Astrocyte (in vitro differentiated cells and primary cell): ENCODE measurements at regions not wholly inside any gene's neighbourhood (a gene's known extent, or its start where the extent isn't known, plus 50 kb on each side); places are given as distances from the start of the nearest gene placed in this dataset.

ENCODE experiments used
- DNase-seq: peaks from one replicate; pipeline ENCODE4 v3.0.0-alpha.2; 2010; ENCODE audit warnings: low read depth
- FAIRE-seq: peaks from 2 replicates; lab custom pipeline; 2011; peaks lifted over from hg19 to GRCh38; lab: Jason Lieb, UNC
- H2AFZ ChIP-seq: 2 replicates; pipeline ENCODE4 v1.6.0; 2012; ENCODE audit warnings: low read depth, low read length, inconsistent platforms
- H3K27ac ChIP-seq: 2 replicates; pipeline ENCODE4 v1.5.1; 2011; ENCODE audit warnings: low read depth, low read length, inconsistent platforms
- H3K27me3 ChIP-seq: 2 replicates; pipeline ENCODE4 v1.6.0; 2011; ENCODE audit warnings: low read length, inconsistent platforms; ENCODE audit not compliant: insufficient read depth
- H3K36me3 ChIP-seq: 2 replicates; pipeline ENCODE4 v1.5.1; 2011; ENCODE audit warnings: low read length, inconsistent platforms; ENCODE audit not compliant: insufficient read depth
- H3K4me1 ChIP-seq: 2 replicates; pipeline ENCODE4 v1.5.1; 2011; ENCODE audit warnings: low read length, inconsistent platforms; ENCODE audit not compliant: insufficient read depth
- H3K4me2 ChIP-seq: 2 replicates; pipeline ENCODE4 v1.6.0; 2012; ENCODE audit warnings: low read length, inconsistent platforms
- H3K4me3 ChIP-seq: 2 replicates; pipeline ENCODE4 v1.5.1; 2011; ENCODE audit warnings: low read depth, mild to moderate bottlenecking, low read length, inconsistent platforms; ENCODE audit not compliant: insufficient read depth
- H3K79me2 ChIP-seq: 2 replicates; pipeline ENCODE4 v1.6.0; 2012; ENCODE audit warnings: mild to moderate bottlenecking, low read length, inconsistent platforms; ENCODE audit not compliant: insufficient read depth
- H3K9ac ChIP-seq: 2 replicates; pipeline ENCODE4 v1.6.0; 2012; ENCODE audit warnings: mild to moderate bottlenecking, low read length, inconsistent platforms
- H3K9me3 ChIP-seq: 2 replicates; pipeline ENCODE4 v1.5.1; 2012; ENCODE audit warnings: low read depth, mild to moderate bottlenecking, low read length, inconsistent platforms; ENCODE audit not compliant: insufficient read depth
- H4K20me1 ChIP-seq: 2 replicates; pipeline ENCODE4 v1.6.0; 2012; ENCODE audit warnings: low read length, inconsistent platforms; ENCODE audit not compliant: insufficient read depth
- H3K27ac Mint-ChIP-seq: one replicate; pipeline ENCODE4 v1.8.0; 2021; ENCODE audit warnings: mild to moderate bottlenecking, mixed read lengths; ENCODE audit not compliant: unreplicated experiment
- H3K27me3 Mint-ChIP-seq: one replicate; pipeline ENCODE4 v1.8.0; 2021; ENCODE audit warnings: low read depth, mixed read lengths; ENCODE audit not compliant: unreplicated experiment
- H3K36me3 Mint-ChIP-seq: one replicate; pipeline ENCODE4 v1.8.0; 2021; ENCODE audit warnings: low read depth, mixed read lengths; ENCODE audit not compliant: unreplicated experiment
- H3K4me1 Mint-ChIP-seq: one replicate; pipeline ENCODE4 v1.8.0; 2021; ENCODE audit warnings: low read depth, mixed read lengths; ENCODE audit not compliant: unreplicated experiment
- H3K4me3 Mint-ChIP-seq: one replicate; pipeline ENCODE4 v1.8.0; 2021; ENCODE audit warnings: mild to moderate bottlenecking, moderate library complexity, mixed read lengths; ENCODE audit not compliant: unreplicated experiment
- H3K9me3 Mint-ChIP-seq: one replicate; pipeline ENCODE4 v1.8.0; 2021; ENCODE audit warnings: mild to moderate bottlenecking, mixed read lengths; ENCODE audit not compliant: unreplicated experiment
- EZH2 ChIP-seq: IDR thresholded peaks from 2 replicates; pipeline ENCODE4 v1.6.1; 2012; ENCODE audit warnings: mild to moderate bottlenecking, low read length, inconsistent platforms; ENCODE audit not compliant: insufficient read depth
- TF ChIP-seq, protein P1 (sequence below): IDR thresholded peaks from 2 replicates; pipeline ENCODE4 v1.5.1; 2011; ENCODE audit warnings: low read depth, mild to moderate bottlenecking, inconsistent platforms, low read length, moderate library complexity; ENCODE audit not compliant: insufficient read depth

DNA sequence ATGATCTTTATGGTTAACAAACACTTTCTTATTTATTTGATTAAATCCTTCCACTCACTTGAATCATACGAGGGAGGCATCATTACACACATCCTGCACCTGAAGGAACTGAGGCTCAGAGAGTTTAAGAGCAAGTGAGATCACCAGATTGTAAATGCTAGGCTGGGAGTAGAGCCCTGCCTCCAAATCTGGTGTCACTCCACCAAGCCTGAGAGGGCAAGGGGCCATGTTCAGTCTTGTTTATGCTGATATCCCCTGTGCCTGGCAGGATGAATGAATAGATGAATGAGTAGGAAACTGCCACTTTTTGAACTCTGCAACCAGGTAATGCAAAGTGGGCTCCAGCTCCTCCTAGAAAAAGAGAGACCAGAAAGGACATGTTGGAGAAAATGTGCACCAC, 59.1 kb downstream of the RASSF10 start:
- no peak overlapping the region for H3K4me3 Mint-ChIP-seq
- peaks cover 4% of the 10 kb centered on the region for H3K9me3 Mint-ChIP-seq
- H3K4me2 ChIP-seq: no peak overlapping the region
- peaks cover 28% of the 10 kb centered on the region for H3K27me3 Mint-ChIP-seq
- no peak for FAIRE-seq
- no peaks in the 10 kb centered on the region for H3K9me3 ChIP-seq
- H3K36me3 Mint-ChIP-seq: no peaks in the 10 kb centered on the region
- no peaks in the 10 kb centered on the region for H3K4me1 ChIP-seq
- H4K20me1 ChIP-seq: no peaks in the 10 kb centered on the region
- no peak overlapping the region for H3K27ac ChIP-seq
- no peaks in the 10 kb centered on the region for H3K79me2 ChIP-seq
- H3K9ac ChIP-seq: no peak overlapping the region
- peaks cover 25% of the 10 kb centered on the region for H3K27me3 ChIP-seq
- no peak overlapping the region for H3K27ac Mint-ChIP-seq
- no peak for TF ChIP-seq EZH2
- TF ChIP-seq, protein P1, sequence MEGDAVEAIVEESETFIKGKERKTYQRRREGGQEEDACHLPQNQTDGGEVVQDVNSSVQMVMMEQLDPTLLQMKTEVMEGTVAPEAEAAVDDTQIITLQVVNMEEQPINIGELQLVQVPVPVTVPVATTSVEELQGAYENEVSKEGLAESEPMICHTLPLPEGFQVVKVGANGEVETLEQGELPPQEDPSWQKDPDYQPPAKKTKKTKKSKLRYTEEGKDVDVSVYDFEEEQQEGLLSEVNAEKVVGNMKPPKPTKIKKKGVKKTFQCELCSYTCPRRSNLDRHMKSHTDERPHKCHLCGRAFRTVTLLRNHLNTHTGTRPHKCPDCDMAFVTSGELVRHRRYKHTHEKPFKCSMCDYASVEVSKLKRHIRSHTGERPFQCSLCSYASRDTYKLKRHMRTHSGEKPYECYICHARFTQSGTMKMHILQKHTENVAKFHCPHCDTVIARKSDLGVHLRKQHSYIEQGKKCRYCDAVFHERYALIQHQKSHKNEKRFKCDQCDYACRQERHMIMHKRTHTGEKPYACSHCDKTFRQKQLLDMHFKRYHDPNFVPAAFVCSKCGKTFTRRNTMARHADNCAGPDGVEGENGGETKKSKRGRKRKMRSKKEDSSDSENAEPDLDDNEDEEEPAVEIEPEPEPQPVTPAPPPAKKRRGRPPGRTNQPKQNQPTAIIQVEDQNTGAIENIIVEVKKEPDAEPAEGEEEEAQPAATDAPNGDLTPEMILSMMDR: no peak
- no peak for DNase-seq
- H3K4me1 Mint-ChIP-seq: no peaks in the 10 kb centered on the region
- H3K36me3 ChIP-seq: no peaks in the 10 kb centered on the region
- H3K4me3 ChIP-seq: no peak overlapping the region
- no peak overlapping the region for H2AFZ ChIP-seq

DNA sequence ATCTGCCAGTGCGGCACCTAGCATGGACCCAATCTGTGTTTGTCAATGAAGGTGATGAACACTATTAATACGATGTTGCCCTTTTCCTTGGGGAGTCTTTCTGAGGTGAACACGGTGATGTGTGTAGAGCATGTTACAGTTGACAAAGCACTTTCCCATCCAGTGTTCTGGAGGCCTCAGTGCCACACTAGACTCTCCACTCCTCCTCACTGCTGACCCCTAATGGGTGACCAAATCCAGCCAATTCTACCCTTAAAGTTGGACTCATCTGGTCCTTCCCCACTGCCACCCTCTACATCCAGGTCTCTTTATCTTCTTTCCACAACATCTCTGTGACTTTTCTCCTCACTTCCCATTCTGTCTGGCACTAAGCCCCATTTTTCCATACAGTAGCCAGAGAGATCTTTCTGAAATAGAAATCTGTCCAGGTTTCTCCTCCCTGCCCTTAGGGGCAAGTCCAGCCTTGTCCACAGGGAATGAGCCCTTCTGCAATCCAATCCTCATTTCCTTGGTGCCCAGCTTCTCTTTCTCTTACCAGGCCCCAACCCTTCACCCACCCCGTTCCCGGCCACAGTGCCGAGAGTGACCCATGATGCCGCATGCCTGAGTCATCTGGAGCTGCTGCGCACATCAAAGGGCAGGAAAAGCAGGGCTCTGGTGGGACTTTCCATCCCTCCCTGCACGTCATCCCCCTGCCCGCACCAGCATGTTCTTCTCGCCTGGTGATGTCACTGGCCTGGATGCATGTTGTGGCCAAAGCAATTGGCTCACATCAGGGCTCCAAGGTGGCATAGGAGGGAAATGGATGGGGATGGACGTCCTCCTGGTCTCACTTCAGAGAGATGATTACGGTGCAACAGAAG, 64.2 kb downstream of the RASSF10 start:
- Histone ChIP-seq H3K4me2 (no peak overlapping the region), H3K27me3 (peaks cover 25% of the 10 kb centered on the region), H3K9me3 (no peaks in the 10 kb centered on the region), H2AFZ (peak overlapping the region; percentile 30), H3K36me3 (no peaks in the 10 kb centered on the region), H3K9ac (no peak overlapping the region), H3K4me1 (no peaks in the 10 kb centered on the region), H4K20me1 (no peaks in the 10 kb centered on the region), H3K4me3 (no peak overlapping the region), H3K79me2 (no peaks in the 10 kb centered on the region), H3K27ac (peak overlapping the region; percentile 46)
- Mint-ChIP-seq H3K36me3 (no peaks in the 10 kb centered on the region), H3K4me1 (peaks cover 5% of the 10 kb centered on the region), H3K9me3 (no peaks in the 10 kb centered on the region), H3K27ac (peak overlapping the region; percentile 54), H3K4me3 (no peak overlapping the region), H3K27me3 (peaks cover 49% of the 10 kb centered on the region)
- DNase-seq (peak; percentile 87), FAIRE-seq (no peak)
- TF ChIP-seq, protein P1: no peak
- no peak for TF ChIP-seq EZH2
